A549 (cell line): ENCODE measurements at regions not wholly inside any gene's neighbourhood (a gene's known extent, or its start where the extent isn't known, plus 50 kb on each side); places are given as distances from the start of the nearest gene placed in this dataset.

Experiments used
- ATAC-seq, 2 experiments: fragments of 200-7000 bp in 1 of 2; fragments of >200 bp in 1 of 2; cut with Nextera tagmentation in 1 of 2; cut with Tn5 transposase in 1 of 2; 3 replicates each; pipeline versions ENCODE4 v1.8.0 to v1.9.1; 2018 to 2020; ENCODE audit warnings: mild to moderate bottlenecking in 1 of 2, moderate library complexity in 1 of 2
- CTCF ChIA-PET: fragments of 300-600 bp; sonication (Branson Sonifier 250); formaldehyde crosslinking; extraction: SDS; loops from one replicate; lab custom pipeline; 2021; ENCODE audit warnings: antibody characterized with exemption, inconsistent platforms; lab: Yijun Ruan, JAX
- POLR2A ChIA-PET: fragments of 350-600 bp; formaldehyde crosslinking; extraction: SDS; loops from one replicate; lab custom pipeline; 2021; ENCODE audit warnings: antibody characterized with exemption, inconsistent platforms; lab: Yijun Ruan, JAX
- DNase-seq, 2 experiments: peaks; one replicate each; pipeline versions ENCODE4 v3.0.0 to v3.0.0-alpha.2; 2011 to 2016; ENCODE audit warnings: low read depth in 1 of 2, low spot score in 1 of 2
- FAIRE-seq: peaks from 2 replicates; lab custom pipeline; 2011; peaks lifted over from hg19 to GRCh38; lab: Jason Lieb, UNC
- H3K27ac ChIP-seq, 2 experiments: fragments of >200 bp; sonication (Bioruptor Twin); formaldehyde crosslinking; 3 replicates each; pipeline ENCODE4 v1.5.1; 2016 to 2017
- H3K4me1 ChIP-seq: fragments of >200 bp; sonication (Bioruptor Twin); formaldehyde crosslinking; 3 replicates; pipeline ENCODE4 v1.6.1; 2016
- H3K4me2 ChIP-seq: fragments of >200 bp; sonication (Bioruptor Twin); formaldehyde crosslinking; 3 replicates; pipeline ENCODE4 v1.6.1; 2016
- H3K4me3 ChIP-seq: fragments of >200 bp; sonication (Bioruptor Twin); formaldehyde crosslinking; 3 replicates; pipeline ENCODE4 v1.5.1; 2016
- H3K9me3 ChIP-seq: fragments of >200 bp; sonication (Bioruptor Twin); formaldehyde crosslinking; 3 replicates; pipeline ENCODE4 v1.6.1; 2016
- CHD2 ChIP-seq: fragments of 150-350 bp; IDR thresholded peaks from 2 replicates; pipeline ENCODE4 v1.6.1; 2014; ENCODE audit warnings: low read length; ENCODE audit not compliant: partially characterized antibody
- CHD4 ChIP-seq: fragments of 200-600 bp; sonication (generic); IDR thresholded peaks from 2 replicates; pipeline ENCODE4 v1.6.1; 2016; ENCODE audit warnings: antibody characterized with exemption, mild to moderate bottlenecking, borderline replicate concordance
- EHF ChIP-seq: fragments of 250-450 bp; sonication (Bioruptor Pico); IDR thresholded peaks from 2 replicates; pipeline ENCODE4 v1.5.0; 2020; ENCODE audit warnings: mild to moderate bottlenecking
- EP300 ChIP-seq, 2 experiments: fragments of >200 bp; sonication (Bioruptor Twin); formaldehyde crosslinking; IDR thresholded peaks; 2 replicates in 1 of 2; 3 replicates in 1 of 2; pipeline ENCODE4 v1.6.1; 2016 to 2017
- HDAC2 ChIP-seq: fragments of 200-600 bp; sonication (generic); IDR thresholded peaks from 2 replicates; pipeline ENCODE4 v1.6.1; 2016
- JUN ChIP-seq, 2 experiments: fragments of >200 bp; sonication (Bioruptor Twin); formaldehyde crosslinking; IDR thresholded peaks; 2 replicates in 1 of 2; 3 replicates in 1 of 2; pipeline ENCODE4 v1.6.1; 2016 to 2017
- JUNB ChIP-seq: fragments of >200 bp; sonication (Bioruptor Twin); formaldehyde crosslinking; IDR thresholded peaks from 2 replicates; pipeline ENCODE4 v1.6.1; 2016
- KDM5A ChIP-seq: fragments of 200-600 bp; sonication (generic); IDR thresholded peaks from 2 replicates; pipeline ENCODE4 v1.6.1; 2016; ENCODE audit warnings: antibody characterized with exemption, mild to moderate bottlenecking
- NFE2L2 ChIP-seq: fragments of 150-350 bp; conservative IDR thresholded peaks from 2 replicates; pipeline ENCODE4 v1.6.1; 2014; ENCODE audit warnings: low read length
- NPAS2 ChIP-seq: fragments of 250-450 bp; sonication (Bioruptor Pico); IDR thresholded peaks from 2 replicates; pipeline ENCODE4 v1.8.0; 2022; ENCODE audit warnings: mild to moderate bottlenecking, moderate library complexity, borderline replicate concordance
- PBX3 ChIP-seq: IDR thresholded peaks from 2 replicates; pipeline ENCODE4 v1.6.1; 2012
- POLR2AphosphoS2 ChIP-seq: conservative IDR thresholded peaks from 2 replicates; pipeline ENCODE4 v1.6.1; 2012; ENCODE audit warnings: low read length, improper control_type of control experiment, inconsistent platforms
- SMC3 ChIP-seq: fragments of >200 bp; sonication (Bioruptor Twin); formaldehyde crosslinking; IDR thresholded peaks from 3 replicates; pipeline ENCODE4 v1.6.1; 2018; ENCODE audit warnings: inconsistent platforms
- ZFP36 ChIP-seq: fragments of 450-650 bp; IDR thresholded peaks from 2 replicates; pipeline ENCODE4 v1.6.1; 2014; ENCODE audit warnings: borderline replicate concordance; ENCODE audit not compliant: partially characterized antibody
- TF ChIP-seq, protein P1 (sequence below): fragments of 250-450 bp; sonication (Bioruptor Pico); IDR thresholded peaks from 2 replicates; pipeline ENCODE4 v1.5.0; 2021; ENCODE audit warnings: mild to moderate bottlenecking, moderate library complexity, borderline replicate concordance
- TF ChIP-seq, protein P2 (sequence below): IDR thresholded peaks from 2 replicates; pipeline ENCODE4 v1.6.1; 2012; ENCODE audit warnings: low read depth, borderline replicate concordance
- TF ChIP-seq, protein P3 (sequence below): fragments of 150-350 bp; IDR thresholded peaks from 2 replicates; pipeline ENCODE4 v1.6.1; 2014; ENCODE audit warnings: low read depth, mild to moderate bottlenecking, low read length
- TF ChIP-seq, protein P4 (sequence below): fragments of >200 bp; sonication (Bioruptor Twin); formaldehyde crosslinking; IDR thresholded peaks from 3 replicates; pipeline ENCODE4 v1.5.1; 2016
- TF ChIP-seq, protein P5 (sequence below): fragments of 250-450 bp; sonication (Bioruptor Pico); IDR thresholded peaks from 2 replicates; pipeline ENCODE4 v1.5.0; 2020; ENCODE audit warnings: low read depth, mild to moderate bottlenecking, moderate library complexity
- TF ChIP-seq, protein P6 (sequence below): fragments of >200 bp; sonication (Bioruptor Twin); formaldehyde crosslinking; IDR thresholded peaks from 2 replicates; pipeline ENCODE4 v1.6.1; 2016

GRCh38 chr16:31676731-31677130 lies 149.0 kb downstream of the AHSP start:
- ATAC-seq: no peak
- Histone ChIP-seq H3K4me3 (no peak overlapping the region), H3K4me2 (no peak overlapping the region), H3K9me3 (no peaks in the 10 kb centered on the region; the same call in 2 of the 3 replicates), H3K4me1 (no peaks in the 10 kb centered on the region), H3K27ac (no peak overlapping the region)
- ChIA-PET CTCF (no interaction called here), POLR2A (no interaction called here)
- FAIRE-seq: no peak
- TF ChIP-seq, protein P1, sequence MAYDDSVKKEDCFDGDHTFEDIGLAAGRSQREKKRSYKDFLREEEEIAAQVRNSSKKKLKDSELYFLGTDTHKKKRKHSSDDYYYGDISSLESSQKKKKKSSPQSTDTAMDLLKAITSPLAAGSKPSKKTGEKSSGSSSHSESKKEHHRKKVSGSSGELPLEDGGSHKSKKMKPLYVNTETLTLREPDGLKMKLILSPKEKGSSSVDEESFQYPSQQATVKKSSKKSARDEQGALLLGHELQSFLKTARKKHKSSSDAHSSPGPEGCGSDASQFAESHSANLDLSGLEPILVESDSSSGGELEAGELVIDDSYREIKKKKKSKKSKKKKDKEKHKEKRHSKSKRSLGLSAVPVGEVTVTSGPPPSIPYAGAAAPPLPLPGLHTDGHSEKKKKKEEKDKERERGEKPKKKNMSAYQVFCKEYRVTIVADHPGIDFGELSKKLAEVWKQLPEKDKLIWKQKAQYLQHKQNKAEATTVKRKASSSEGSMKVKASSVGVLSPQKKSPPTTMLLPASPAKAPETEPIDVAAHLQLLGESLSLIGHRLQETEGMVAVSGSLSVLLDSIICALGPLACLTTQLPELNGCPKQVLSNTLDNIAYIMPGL (CRISPR knock-in tag): no peak
- no peak for TF ChIP-seq NFE2L2
- TF ChIP-seq SMC3: no peak
- TF ChIP-seq, protein P2, sequence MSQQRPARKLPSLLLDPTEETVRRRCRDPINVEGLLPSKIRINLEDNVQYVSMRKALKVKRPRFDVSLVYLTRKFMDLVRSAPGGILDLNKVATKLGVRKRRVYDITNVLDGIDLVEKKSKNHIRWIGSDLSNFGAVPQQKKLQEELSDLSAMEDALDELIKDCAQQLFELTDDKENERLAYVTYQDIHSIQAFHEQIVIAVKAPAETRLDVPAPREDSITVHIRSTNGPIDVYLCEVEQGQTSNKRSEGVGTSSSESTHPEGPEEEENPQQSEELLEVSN: no peak
- TF ChIP-seq EP300 (IDR thresholded peaks at IDR 0.05): no peak
- TF ChIP-seq POLR2AphosphoS2: no peak
- no peak for TF ChIP-seq EHF
- TF ChIP-seq JUNB: no peak
- TF ChIP-seq PBX3: no peak
- no peak for TF ChIP-seq HDAC2
- TF ChIP-seq, protein P3, sequence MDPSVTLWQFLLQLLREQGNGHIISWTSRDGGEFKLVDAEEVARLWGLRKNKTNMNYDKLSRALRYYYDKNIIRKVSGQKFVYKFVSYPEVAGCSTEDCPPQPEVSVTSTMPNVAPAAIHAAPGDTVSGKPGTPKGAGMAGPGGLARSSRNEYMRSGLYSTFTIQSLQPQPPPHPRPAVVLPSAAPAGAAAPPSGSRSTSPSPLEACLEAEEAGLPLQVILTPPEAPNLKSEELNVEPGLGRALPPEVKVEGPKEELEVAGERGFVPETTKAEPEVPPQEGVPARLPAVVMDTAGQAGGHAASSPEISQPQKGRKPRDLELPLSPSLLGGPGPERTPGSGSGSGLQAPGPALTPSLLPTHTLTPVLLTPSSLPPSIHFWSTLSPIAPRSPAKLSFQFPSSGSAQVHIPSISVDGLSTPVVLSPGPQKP: no peak
- no peak for TF ChIP-seq ZFP36
- TF ChIP-seq CHD2: no peak
- TF ChIP-seq, protein P4, sequence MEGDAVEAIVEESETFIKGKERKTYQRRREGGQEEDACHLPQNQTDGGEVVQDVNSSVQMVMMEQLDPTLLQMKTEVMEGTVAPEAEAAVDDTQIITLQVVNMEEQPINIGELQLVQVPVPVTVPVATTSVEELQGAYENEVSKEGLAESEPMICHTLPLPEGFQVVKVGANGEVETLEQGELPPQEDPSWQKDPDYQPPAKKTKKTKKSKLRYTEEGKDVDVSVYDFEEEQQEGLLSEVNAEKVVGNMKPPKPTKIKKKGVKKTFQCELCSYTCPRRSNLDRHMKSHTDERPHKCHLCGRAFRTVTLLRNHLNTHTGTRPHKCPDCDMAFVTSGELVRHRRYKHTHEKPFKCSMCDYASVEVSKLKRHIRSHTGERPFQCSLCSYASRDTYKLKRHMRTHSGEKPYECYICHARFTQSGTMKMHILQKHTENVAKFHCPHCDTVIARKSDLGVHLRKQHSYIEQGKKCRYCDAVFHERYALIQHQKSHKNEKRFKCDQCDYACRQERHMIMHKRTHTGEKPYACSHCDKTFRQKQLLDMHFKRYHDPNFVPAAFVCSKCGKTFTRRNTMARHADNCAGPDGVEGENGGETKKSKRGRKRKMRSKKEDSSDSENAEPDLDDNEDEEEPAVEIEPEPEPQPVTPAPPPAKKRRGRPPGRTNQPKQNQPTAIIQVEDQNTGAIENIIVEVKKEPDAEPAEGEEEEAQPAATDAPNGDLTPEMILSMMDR: no peak
- TF ChIP-seq, protein P5, sequence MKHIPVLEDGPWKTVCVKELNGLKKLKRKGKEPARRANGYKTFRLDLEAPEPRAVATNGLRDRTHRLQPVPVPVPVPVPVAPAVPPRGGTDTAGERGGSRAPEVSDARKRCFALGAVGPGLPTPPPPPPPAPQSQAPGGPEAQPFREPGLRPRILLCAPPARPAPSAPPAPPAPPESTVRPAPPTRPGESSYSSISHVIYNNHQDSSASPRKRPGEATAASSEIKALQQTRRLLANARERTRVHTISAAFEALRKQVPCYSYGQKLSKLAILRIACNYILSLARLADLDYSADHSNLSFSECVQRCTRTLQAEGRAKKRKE (CRISPR knock-in tag): no peak
- TF ChIP-seq, protein P6, sequence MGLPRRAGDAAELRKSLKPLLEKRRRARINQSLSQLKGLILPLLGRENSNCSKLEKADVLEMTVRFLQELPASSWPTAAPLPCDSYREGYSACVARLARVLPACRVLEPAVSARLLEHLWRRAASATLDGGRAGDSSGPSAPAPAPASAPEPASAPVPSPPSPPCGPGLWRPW: no peak
- no peak for TF ChIP-seq JUN (IDR thresholded peaks at IDR 0.05)
- TF ChIP-seq KDM5A: no peak
- no peak for TF ChIP-seq CHD4
- TF ChIP-seq NPAS2 (CRISPR knock-in tag): no peak
- DNase-seq: no peak
